GM12872 (cell line): ENCODE measurements at regions not wholly inside any gene's neighbourhood (a gene's known extent, or its start where the extent isn't known, plus 50 kb on each side); places are given as distances from the start of the nearest gene placed in this dataset.

Experiments
- TF ChIP-seq, protein P1 (sequence below): IDR thresholded peaks from 3 replicates; pipeline ENCODE4 v1.5.1; 2011; ENCODE audit warnings: low read depth, mild to moderate bottlenecking, low read length, moderate library complexity; ENCODE audit not compliant: insufficient read depth

GRCh38 chr4:59387759-59388758, 1812.1 kb upstream of the ADGRL3 start:
- TF ChIP-seq, protein P1, sequence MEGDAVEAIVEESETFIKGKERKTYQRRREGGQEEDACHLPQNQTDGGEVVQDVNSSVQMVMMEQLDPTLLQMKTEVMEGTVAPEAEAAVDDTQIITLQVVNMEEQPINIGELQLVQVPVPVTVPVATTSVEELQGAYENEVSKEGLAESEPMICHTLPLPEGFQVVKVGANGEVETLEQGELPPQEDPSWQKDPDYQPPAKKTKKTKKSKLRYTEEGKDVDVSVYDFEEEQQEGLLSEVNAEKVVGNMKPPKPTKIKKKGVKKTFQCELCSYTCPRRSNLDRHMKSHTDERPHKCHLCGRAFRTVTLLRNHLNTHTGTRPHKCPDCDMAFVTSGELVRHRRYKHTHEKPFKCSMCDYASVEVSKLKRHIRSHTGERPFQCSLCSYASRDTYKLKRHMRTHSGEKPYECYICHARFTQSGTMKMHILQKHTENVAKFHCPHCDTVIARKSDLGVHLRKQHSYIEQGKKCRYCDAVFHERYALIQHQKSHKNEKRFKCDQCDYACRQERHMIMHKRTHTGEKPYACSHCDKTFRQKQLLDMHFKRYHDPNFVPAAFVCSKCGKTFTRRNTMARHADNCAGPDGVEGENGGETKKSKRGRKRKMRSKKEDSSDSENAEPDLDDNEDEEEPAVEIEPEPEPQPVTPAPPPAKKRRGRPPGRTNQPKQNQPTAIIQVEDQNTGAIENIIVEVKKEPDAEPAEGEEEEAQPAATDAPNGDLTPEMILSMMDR, result no peak

DNA sequence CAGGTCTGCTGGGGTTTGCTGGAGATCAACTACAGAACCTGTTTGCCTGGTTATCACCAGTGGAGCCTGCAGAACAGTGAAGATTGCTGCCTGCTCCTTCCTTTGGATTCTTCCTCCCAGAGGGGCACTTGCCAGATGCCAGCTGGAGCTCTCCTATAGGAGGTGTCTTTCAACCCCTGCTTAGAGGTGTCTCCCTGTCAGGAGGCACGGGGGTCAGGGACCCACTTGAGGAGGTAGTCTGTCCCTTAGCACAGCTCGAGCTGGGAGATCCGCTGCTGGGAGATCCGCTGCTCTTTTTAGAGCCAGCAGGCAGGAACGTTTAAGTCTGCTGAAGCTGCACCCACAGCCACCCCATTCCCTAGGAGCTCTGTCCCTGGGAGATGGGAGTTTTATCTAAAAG, 1806.3 kb upstream of the ADGRL3 start:
- TF ChIP-seq, protein P1, result no peak

- TF ChIP-seq, protein P1, result no peak
Measured at GRCh38 chr4:59400334-59400733, 1799.8 kb upstream of the ADGRL3 start.

GRCh38 chr4:59409647-59410046, 1790.5 kb upstream of the ADGRL3 start:
- TF ChIP-seq, protein P1, result no peak

- TF ChIP-seq, protein P1, result no peak
Measured at GRCh38 chr4:59412739-59413138, 1787.4 kb upstream of the ADGRL3 start.

- TF ChIP-seq, protein P1, result no peak
Measured at GRCh38 chr4:59455751-59456150, 1744.4 kb upstream of the ADGRL3 start.

GRCh38 chr4:59457576-59457975, 1742.5 kb upstream of the ADGRL3 start:
- TF ChIP-seq, protein P1, result no peak
